ENCODE measurements at regions not wholly inside any gene's neighbourhood (a gene's known extent, or its start where the extent isn't known, plus 50 kb on each side); places are given as distances from the start of the nearest gene placed in this dataset.

GRCh38 chr22:48645766-48646165, 1181.9 kb downstream of the BRD1 start:
- TF ChIP-seq EZH2phosphoT487 (IDR thresholded peaks at IDR 0.05; ENCODE audit: low read length): no peak
- no peak for TF ChIP-seq EZH2 (optimal IDR thresholded peaks at IDR 0.05; ENCODE audit: low read depth, low read length)
- no peak for TF ChIP-seq CTCF (IDR thresholded peaks at IDR 0.05; ENCODE audit: low read length)
- no peak for DNase-seq
- no peaks in the 10 kb centered on the region for H3K9me3 ChIP-seq (replicated peaks; ENCODE audit: insufficient read depth, low read length)

GRCh38 chr22:48644997-48645396, 1182.7 kb downstream of the BRD1 start:
- no peak for TF ChIP-seq EZH2 (optimal IDR thresholded peaks at IDR 0.05; ENCODE audit: low read depth, low read length)
- TF ChIP-seq CTCF (IDR thresholded peaks at IDR 0.05; ENCODE audit: low read length): no peak
- no peak for TF ChIP-seq EZH2phosphoT487 (IDR thresholded peaks at IDR 0.05; ENCODE audit: low read length)
- H3K4me1 ChIP-seq (ENCODE audit: low read length): no peaks in the 10 kb centered on the region
- H4K20me1 ChIP-seq (ENCODE audit: insufficient read depth, low read length): no peaks in the 10 kb centered on the region
- no peak overlapping the region for H3K9ac ChIP-seq (ENCODE audit: low read length)
- H3K36me3 ChIP-seq (replicated peaks; ENCODE audit: insufficient read depth, low read length): no peaks in the 10 kb centered on the region
- 0 out of 2 replicates have a peak, but pooled peaks cover 3% of the 10 kb centered on the region for H3K79me2 ChIP-seq (ENCODE audit: low read length)
- no peaks in the 10 kb centered on the region for H3K9me2 ChIP-seq (replicated peaks; ENCODE audit: insufficient read depth, low read length)
- H3K4me2 ChIP-seq (ENCODE audit: low read depth, low read length): no peak overlapping the region
- no peak for DNase-seq
- H2AFZ ChIP-seq (ENCODE audit: low read length): no peak overlapping the region
- no peak overlapping the region for H3K4me3 ChIP-seq (ENCODE audit: low read length)
- H3K9me3 ChIP-seq (replicated peaks; ENCODE audit: insufficient read depth, low read length): no peaks in the 10 kb centered on the region
- no peaks in the 10 kb centered on the region for H3F3A ChIP-seq (ENCODE audit: insufficient read depth, low read length)
- no peak overlapping the region for H3K27ac ChIP-seq (ENCODE audit: low read length)
- H3K27me3 ChIP-seq (replicated peaks; ENCODE audit: insufficient read depth, low read length): no peaks in the 10 kb centered on the region

More at GRCh38 chr22:48645766-48646165, 1181.9 kb downstream of the BRD1 start:
- Histone ChIP-seq H3K9me2 (replicated peaks; ENCODE audit: insufficient read depth, low read length) (no peaks in the 10 kb centered on the region), H3K36me3 (replicated peaks; ENCODE audit: insufficient read depth, low read length) (no peaks in the 10 kb centered on the region), H3K79me2 (ENCODE audit: low read length) (0 out of 2 replicates have a peak, but pooled peaks cover 3% of the 10 kb centered on the region), H3K9ac (ENCODE audit: low read length) (no peak overlapping the region), H2AFZ (ENCODE audit: low read length) (no peak overlapping the region), H3K27ac (ENCODE audit: low read length) (no peak overlapping the region), H3K4me2 (ENCODE audit: low read depth, low read length) (no peak overlapping the region), H3F3A (ENCODE audit: insufficient read depth, low read length) (no peaks in the 10 kb centered on the region), H3K27me3 (replicated peaks; ENCODE audit: insufficient read depth, low read length) (no peaks in the 10 kb centered on the region), H4K20me1 (ENCODE audit: insufficient read depth, low read length) (no peaks in the 10 kb centered on the region), H3K4me1 (ENCODE audit: low read length) (no peaks in the 10 kb centered on the region), H3K4me3 (ENCODE audit: low read length) (no peak overlapping the region)

DNA sequence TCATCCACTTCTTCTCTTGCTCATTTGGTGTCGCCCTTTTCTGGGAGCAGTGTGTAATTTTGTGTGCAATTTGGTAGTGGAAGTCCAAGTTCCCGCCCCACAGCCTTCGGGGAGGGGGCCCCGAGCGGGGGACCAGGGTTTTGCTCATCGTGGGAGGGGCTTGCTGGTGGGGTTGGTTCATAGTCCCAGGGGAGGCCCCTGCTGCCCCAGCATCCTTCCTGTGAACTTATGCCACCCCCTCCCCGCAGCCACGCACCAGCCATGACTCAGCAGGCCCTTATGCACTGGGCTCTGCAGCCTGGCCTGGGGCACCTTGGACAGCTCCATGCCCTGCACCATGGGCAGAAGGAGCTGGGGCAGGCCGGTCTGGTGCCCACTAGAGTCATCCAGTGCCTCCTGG, 1183.6 kb downstream of the BRD1 start:
- no peak for DNase-seq
- no peak overlapping the region for H3K9ac ChIP-seq (ENCODE audit: low read length)
- no peak overlapping the region for H3K27ac ChIP-seq (ENCODE audit: low read length)
- no peak overlapping the region for H3K4me2 ChIP-seq (ENCODE audit: low read depth, low read length)
- H3K36me3 ChIP-seq (replicated peaks; ENCODE audit: insufficient read depth, low read length): no peaks in the 10 kb centered on the region
- H4K20me1 ChIP-seq (ENCODE audit: insufficient read depth, low read length): no peaks in the 10 kb centered on the region
- H3K9me3 ChIP-seq (replicated peaks; ENCODE audit: insufficient read depth, low read length): no peaks in the 10 kb centered on the region
- no peaks in the 10 kb centered on the region for H3K4me1 ChIP-seq (ENCODE audit: low read length)
- H2AFZ ChIP-seq (ENCODE audit: low read length): no peak overlapping the region
- no peaks in the 10 kb centered on the region for H3F3A ChIP-seq (ENCODE audit: insufficient read depth, low read length)
- no peaks in the 10 kb centered on the region for H3K9me2 ChIP-seq (replicated peaks; ENCODE audit: insufficient read depth, low read length)
- H3K27me3 ChIP-seq (replicated peaks; ENCODE audit: insufficient read depth, low read length): no peaks in the 10 kb centered on the region
- H3K4me3 ChIP-seq (ENCODE audit: low read length): no peak overlapping the region
- no peak for TF ChIP-seq EZH2phosphoT487 (IDR thresholded peaks at IDR 0.05; ENCODE audit: low read length)
- H3K79me2 ChIP-seq (ENCODE audit: low read length): 0 out of 2 replicates have a peak, but pooled peaks cover 3% of the 10 kb centered on the region

- H3K27ac ChIP-seq (ENCODE audit: low read length): no peak overlapping the region
- no peaks in the 10 kb centered on the region for H4K20me1 ChIP-seq (ENCODE audit: insufficient read depth, low read length)
- TF ChIP-seq EZH2phosphoT487 (IDR thresholded peaks at IDR 0.05; ENCODE audit: low read length) (no peak), EZH2 (optimal IDR thresholded peaks at IDR 0.05; ENCODE audit: low read depth, low read length) (no peak), CTCF (IDR thresholded peaks at IDR 0.05; ENCODE audit: low read length) (no peak)
- H3K27me3 ChIP-seq (replicated peaks; ENCODE audit: insufficient read depth, low read length): no peaks in the 10 kb centered on the region
- no peak overlapping the region for H3K9ac ChIP-seq (ENCODE audit: low read length)
- no peaks in the 10 kb centered on the region for H3K4me1 ChIP-seq (ENCODE audit: low read length)
- H3K36me3 ChIP-seq (replicated peaks; ENCODE audit: insufficient read depth, low read length): no peaks in the 10 kb centered on the region
- H3F3A ChIP-seq (ENCODE audit: insufficient read depth, low read length): no peaks in the 10 kb centered on the region
- no peak overlapping the region for H2AFZ ChIP-seq (ENCODE audit: low read length)
- H3K4me2 ChIP-seq (ENCODE audit: low read depth, low read length): no peak overlapping the region
- H3K9me3 ChIP-seq (replicated peaks; ENCODE audit: insufficient read depth, low read length): no peaks in the 10 kb centered on the region
- H3K9me2 ChIP-seq (replicated peaks; ENCODE audit: insufficient read depth, low read length): no peaks in the 10 kb centered on the region
- H3K4me3 ChIP-seq (ENCODE audit: low read length): no peak overlapping the region
- H3K79me2 ChIP-seq (ENCODE audit: low read length): 0 out of 2 replicates have a peak, but pooled peaks cover 3% of the 10 kb centered on the region
- no peak for DNase-seq
Measured at GRCh38 chr22:48643066-48643731, 1184.5 kb downstream of the BRD1 start.

Data from MM.1S (cell line).